Panc1 (cell line): ENCODE measurements at regions not wholly inside any gene's neighbourhood (a gene's known extent, or its start where the extent isn't known, plus 50 kb on each side); places are given as distances from the start of the nearest gene placed in this dataset.
A peak's percentile ranks its signal among the peaks of the same experiment; 100 is the strongest.

Experiments used
- ATAC-seq: fragments of 200-7000 bp; cut with Tn5 transposase; 2 replicates; pipeline ENCODE4 v1.9.1; 2020; ENCODE audit warnings: mild to moderate bottlenecking, moderate library complexity
- BruUV-seq: library from RNA; stranded (reverse); fragments of 400-500 nt; replicated peaks from 2 replicates; lab custom pipeline; 2021; lab: Mats Ljungman, UMichigan
- CTCF ChIA-PET: fragments of 300-600 bp; sonication (Branson Sonifier 250); formaldehyde crosslinking; loops from one replicate; lab custom pipeline; 2022; ENCODE audit warnings: antibody characterized with exemption; lab: Charles Lee
- POLR2A ChIA-PET: fragments of 300-600 bp; sonication (Branson Sonifier 250); formaldehyde crosslinking; loops from one replicate; lab custom pipeline; 2022; ENCODE audit warnings: antibody characterized with exemption; lab: Charles Lee
- DNase-seq: peaks from one replicate; pipeline ENCODE4 v3.0.0-alpha.2; 2010; ENCODE audit warnings: low read depth, low spot score
- H3K27ac ChIP-seq: 2 replicates; pipeline ENCODE4 v1.5.1; 2011; ENCODE audit warnings: mild to moderate bottlenecking, low read length, inconsistent platforms
- H3K27me3 ChIP-seq: fragments of 200-500 bp; sonication (Bioruptor generic); 2 replicates; pipeline ENCODE4 v1.6.0; 2014; ENCODE audit warnings: low read length, inconsistent platforms; ENCODE audit not compliant: control insufficient read depth, insufficient read depth
- H3K36me3 ChIP-seq: fragments of 200-500 bp; sonication (Bioruptor generic); 2 replicates; pipeline ENCODE4 v1.5.1; 2014; ENCODE audit warnings: inconsistent platforms, mild to moderate bottlenecking, low read length, moderate library complexity; ENCODE audit not compliant: control insufficient read depth, insufficient read depth
- H3K4me1 ChIP-seq: 2 replicates; pipeline ENCODE4 v1.5.1; 2011; ENCODE audit warnings: inconsistent platforms, mild to moderate bottlenecking, low read length, moderate library complexity; ENCODE audit not compliant: control insufficient read depth, insufficient read depth
- H3K4me3 ChIP-seq, 2 experiments: 2 replicates each; pipeline ENCODE4 v1.5.1; 2011 to 2012; ENCODE audit warnings: low read depth in 2 of 2, low read length in 2 of 2, mild to moderate bottlenecking in 2 of 2, inconsistent platforms in 1 of 2, moderate library complexity in 1 of 2
- H3K9me3 ChIP-seq: fragments of 200-500 bp; sonication (Bioruptor generic); 2 replicates; pipeline ENCODE4 v1.5.1; 2014; ENCODE audit warnings: low read depth, mild to moderate bottlenecking, inconsistent platforms, low read length, moderate library complexity; ENCODE audit not compliant: control insufficient read depth, insufficient read depth
- POLR2AphosphoS5 ChIP-seq: IDR thresholded peaks from 2 replicates; pipeline ENCODE4 v1.6.1; 2012; ENCODE audit warnings: mild to moderate bottlenecking, low read depth, low read length, moderate library complexity
- REST ChIP-seq, 2 experiments: IDR thresholded peaks; 2 replicates each; pipeline ENCODE4 v1.6.1; 2011 to 2012; ENCODE audit warnings: low read depth in 2 of 2, control low read depth in 1 of 2, low read length in 1 of 2, mild to moderate bottlenecking in 1 of 2, moderate library complexity in 1 of 2; ENCODE audit not compliant: insufficient read depth in 1 of 2
- SIN3A ChIP-seq: IDR thresholded peaks from 2 replicates; pipeline ENCODE4 v1.6.1; 2012; ENCODE audit warnings: low read depth, mild to moderate bottlenecking, low read length, moderate library complexity, borderline replicate concordance; ENCODE audit not compliant: insufficient read depth
- TCF7L2 ChIP-seq: IDR thresholded peaks from 2 replicates; pipeline ENCODE4 v1.6.1; 2011; ENCODE audit warnings: mild to moderate bottlenecking, low read depth, low read length, inconsistent platforms
- in situ Hi-C: cut with HindIII; loops from 2 replicates; pipeline ENCODE4 v1.10.0; 2016; ENCODE audit warnings: low sequenced_read_pairs, low pct_unique_long_range_greater_than_20kb
- intact Hi-C: fragments of 100-400 bp; cut with micrococcal nuclease; formaldehyde crosslinking; loops from one replicate; pipeline ENCODE4 v1.10.0; 2022; ENCODE audit not compliant: unreplicated experiment
- TF ChIP-seq, protein P1 (sequence below): fragments of 450-650 bp; IDR thresholded peaks from 2 replicates; pipeline ENCODE4 v1.5.1; 2017; ENCODE audit warnings: mild to moderate bottlenecking

GRCh38 chr10:120978589-120979252, 127.6 kb downstream of the WDR11 start:
- BruUV-seq, result no TSS peak
- Histone ChIP-seq H3K27ac (no peak overlapping the region), H3K27me3 (peaks cover 12% of the 10 kb centered on the region), H3K36me3 (no peaks in the 10 kb centered on the region), H3K4me1 (peaks cover 9% of the 10 kb centered on the region), H3K4me3 (peak overlapping the region in 1 of 2 experiments; percentile 46; a peak in 2 of 4 replicates), H3K9me3 (0 out of 2 replicates have a peak, but pooled peaks cover 3% of the 10 kb centered on the region)
- TF ChIP-seq, protein P1, sequence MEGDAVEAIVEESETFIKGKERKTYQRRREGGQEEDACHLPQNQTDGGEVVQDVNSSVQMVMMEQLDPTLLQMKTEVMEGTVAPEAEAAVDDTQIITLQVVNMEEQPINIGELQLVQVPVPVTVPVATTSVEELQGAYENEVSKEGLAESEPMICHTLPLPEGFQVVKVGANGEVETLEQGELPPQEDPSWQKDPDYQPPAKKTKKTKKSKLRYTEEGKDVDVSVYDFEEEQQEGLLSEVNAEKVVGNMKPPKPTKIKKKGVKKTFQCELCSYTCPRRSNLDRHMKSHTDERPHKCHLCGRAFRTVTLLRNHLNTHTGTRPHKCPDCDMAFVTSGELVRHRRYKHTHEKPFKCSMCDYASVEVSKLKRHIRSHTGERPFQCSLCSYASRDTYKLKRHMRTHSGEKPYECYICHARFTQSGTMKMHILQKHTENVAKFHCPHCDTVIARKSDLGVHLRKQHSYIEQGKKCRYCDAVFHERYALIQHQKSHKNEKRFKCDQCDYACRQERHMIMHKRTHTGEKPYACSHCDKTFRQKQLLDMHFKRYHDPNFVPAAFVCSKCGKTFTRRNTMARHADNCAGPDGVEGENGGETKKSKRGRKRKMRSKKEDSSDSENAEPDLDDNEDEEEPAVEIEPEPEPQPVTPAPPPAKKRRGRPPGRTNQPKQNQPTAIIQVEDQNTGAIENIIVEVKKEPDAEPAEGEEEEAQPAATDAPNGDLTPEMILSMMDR, result no peak
- peak; percentile 31; the same call in 1 of the 2 replicates for TF ChIP-seq TCF7L2
- in situ Hi-C loops, result no loop called here
- no peak for DNase-seq
- ATAC-seq, result peak; percentile 4; the same call in 1 of the 2 replicates
- POLR2A ChIA-PET, result no interaction called here
- CTCF ChIA-PET, result no interaction called here
- intact Hi-C loops, result no loop called here

DNA sequence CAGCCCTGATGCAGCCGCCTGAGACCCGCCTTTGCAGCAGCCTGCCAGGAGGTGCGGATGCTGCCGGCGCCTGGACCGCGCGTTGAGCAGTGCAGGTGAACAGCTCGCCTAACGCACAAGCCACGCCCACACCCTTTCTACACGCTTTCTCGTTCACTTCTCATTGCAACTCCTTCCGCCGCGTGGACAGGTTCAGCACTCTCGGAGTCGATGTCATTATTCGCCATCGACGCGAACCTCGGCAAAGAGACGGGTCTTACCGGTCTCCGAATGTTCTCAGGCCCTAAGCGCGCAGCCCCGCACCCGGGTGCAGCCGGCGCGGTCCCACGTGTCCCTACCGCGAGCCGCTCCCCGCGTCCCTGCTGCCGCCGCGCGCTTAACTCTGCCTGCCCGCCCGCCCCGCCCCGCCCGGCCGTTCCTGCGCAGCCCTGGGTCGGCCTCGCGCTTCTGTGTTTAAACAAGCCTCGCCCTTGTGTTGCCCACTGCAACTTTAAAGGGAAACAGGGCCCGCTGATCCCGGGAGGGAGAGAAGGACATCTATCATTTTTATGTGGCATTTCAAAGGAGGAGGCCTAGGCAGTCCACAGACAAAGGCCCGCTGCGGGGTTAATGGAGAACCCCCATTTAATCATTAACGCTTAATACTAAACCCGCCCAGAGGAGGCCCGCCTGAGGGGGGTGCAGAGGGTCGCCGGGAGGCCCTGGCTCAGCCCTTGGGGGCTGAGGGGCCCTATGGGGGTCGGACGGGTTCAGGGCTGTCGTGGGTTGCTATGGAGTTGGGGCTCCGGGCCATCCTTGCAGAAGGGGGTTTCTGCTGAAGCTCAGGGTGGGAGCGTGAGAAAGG, 128.5 kb downstream of the WDR11 start:
- Histone ChIP-seq H3K27me3 (peaks cover 12% of the 10 kb centered on the region), H3K36me3 (no peaks in the 10 kb centered on the region), H3K4me3 (peak overlapping the region; percentile 25 to 46), H3K4me1 (peaks cover 9% of the 10 kb centered on the region), H3K27ac (no peak overlapping the region), H3K9me3 (no peaks in the 10 kb centered on the region)
- in situ Hi-C loops (no loop called here), intact Hi-C loops (no loop called here)
- ATAC-seq (peak; percentile 82), DNase-seq (no peak)
- no peak for TF ChIP-seq TCF7L2
- TF ChIP-seq POLR2AphosphoS5, result no peak
- TF ChIP-seq, protein P1, result no peak
- no peak for TF ChIP-seq REST (IDR thresholded peaks at IDR 0.05; ENCODE audit: insufficient read depth in 1 of 2, low read depth in 2 of 2, low read length in 1 of 2)
- TF ChIP-seq SIN3A, result no peak
- BruUV-seq, result no TSS peak
- ChIA-PET CTCF (no interaction called here), POLR2A (no interaction called here)
